Tibial nerve (tissue), 4 donors: ENCODE measurements at regions not wholly inside any gene's neighbourhood (a gene's known extent, or its start where the extent isn't known, plus 50 kb on each side); places are given as distances from the start of the nearest gene placed in this dataset.

Source experiments
- DNase-seq, 2 donors: peaks; one replicate each; pipeline ENCODE4 v3.0.0-alpha.2; 2019; ENCODE audit warnings: low spot score in 2 of 2
- H3K27ac ChIP-seq, 4 donors: fragments of 200-600 bp; sonication (generic) in 3 of 4; one replicate each; pipeline ENCODE4 v1.5.1; 2017 to 2019; ENCODE audit warnings: mild to moderate bottlenecking in 1 of 4
- H3K27me3 ChIP-seq, 2 donors: fragments of 200-600 bp; sonication (generic) in 1 of 2; one replicate each; pipeline versions ENCODE4 v1.5.1 to v1.6.0; 2017 to 2019
- H3K36me3 ChIP-seq, 3 donors: fragments of 200-600 bp; sonication (generic); one replicate each; pipeline ENCODE4 v1.5.1; 2018 to 2019
- H3K4me1 ChIP-seq, 4 donors: fragments of 200-600 bp; sonication (generic) in 3 of 4; one replicate each; pipeline ENCODE4 v1.5.1; 2017 to 2019
- H3K4me3 ChIP-seq, 4 donors: fragments of 200-600 bp; sonication (generic) in 3 of 4; one replicate each; pipeline ENCODE4 v1.5.1; 2017 to 2019; ENCODE audit warnings: mild to moderate bottlenecking in 1 of 4, moderate library complexity in 1 of 4
- H3K9me3 ChIP-seq, 4 donors: fragments of 200-600 bp; sonication (generic) in 3 of 4; one replicate each; pipeline ENCODE4 v1.5.1; 2017 to 2019
- EP300 ChIP-seq, 2 donors: sonication (generic); formaldehyde crosslinking; IDR thresholded peaks; one replicate each; pipeline ENCODE4 v1.6.1; 2017; ENCODE audit warnings: antibody characterized with exemption in 2 of 2, mild to moderate bottlenecking in 1 of 2
- POLR2A ChIP-seq, 2 donors: fragments of 450-650 bp; IDR thresholded peaks; one replicate each; pipeline ENCODE4 v1.6.1; 2017; ENCODE audit warnings: antibody characterized with exemption in 2 of 2, mild to moderate bottlenecking in 2 of 2, moderate library complexity in 2 of 2
- WGBS, 2 donors: methylation state at CpG; one replicate each; pipeline ENCODE4 v1.1.5; 2018; 5-methylcytosine and 5-hydroxymethylcytosine counted together
- TF ChIP-seq, protein P1 (sequence below), 5 experiments: fragments of 200-600 bp in 3 of 5; fragments of 450-650 bp in 2 of 5; sonication (generic) in 3 of 5; IDR thresholded peaks; one replicate each; pipeline ENCODE4 v1.5.1; 2016 to 2019; ENCODE audit warnings: antibody characterized with exemption in 5 of 5, mild to moderate bottlenecking in 3 of 5, moderate library complexity in 2 of 5

DNA sequence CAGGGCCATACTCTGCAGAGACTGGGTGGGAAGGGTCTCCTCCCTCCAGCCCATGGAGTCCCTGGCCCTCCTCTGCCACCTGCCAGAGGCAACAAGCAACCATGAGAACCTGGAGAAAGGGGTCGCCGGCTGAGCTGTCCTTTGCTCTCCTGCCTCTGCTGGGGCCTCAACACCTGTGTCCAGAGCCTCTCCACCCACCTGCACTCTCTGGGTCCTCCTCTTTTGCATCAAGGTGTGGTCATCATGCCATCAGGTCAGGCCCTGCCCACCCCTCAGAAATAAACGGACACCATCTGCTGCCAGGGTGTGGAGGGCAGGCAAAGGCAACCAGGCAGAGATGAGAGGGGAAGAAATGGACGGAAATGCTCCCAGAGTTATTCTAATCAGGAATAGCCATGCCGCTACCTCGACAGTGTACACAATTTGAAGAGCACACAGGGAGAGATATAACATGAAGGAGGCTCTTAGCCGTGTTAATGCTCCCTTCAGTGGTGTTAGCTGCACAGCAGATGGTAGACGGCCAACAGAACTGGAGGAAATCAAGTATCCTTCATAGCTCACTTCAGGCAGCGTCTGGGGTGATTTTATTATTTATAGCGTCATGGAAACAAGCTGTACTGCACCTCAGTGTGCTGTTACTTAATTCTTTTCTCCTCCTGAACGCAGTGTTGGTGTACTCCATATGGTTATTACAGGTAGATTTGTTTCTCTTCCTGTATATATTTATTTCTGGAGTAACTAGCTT is 247.9 kb downstream of the TSN start:
- 80 to 84% methylated on average over 11 of the region's 11 CpGs for WGBS, 2 donors
- no peak overlapping the region for H3K27ac ChIP-seq
- DNase-seq = no peak
- no peaks in the 10 kb centered on the region for H3K27me3 ChIP-seq
- TF ChIP-seq POLR2A (IDR thresholded peaks at IDR 0.05) (no peak), EP300 (IDR thresholded peaks at IDR 0.05) (no peak)
- TF ChIP-seq, protein P1, sequence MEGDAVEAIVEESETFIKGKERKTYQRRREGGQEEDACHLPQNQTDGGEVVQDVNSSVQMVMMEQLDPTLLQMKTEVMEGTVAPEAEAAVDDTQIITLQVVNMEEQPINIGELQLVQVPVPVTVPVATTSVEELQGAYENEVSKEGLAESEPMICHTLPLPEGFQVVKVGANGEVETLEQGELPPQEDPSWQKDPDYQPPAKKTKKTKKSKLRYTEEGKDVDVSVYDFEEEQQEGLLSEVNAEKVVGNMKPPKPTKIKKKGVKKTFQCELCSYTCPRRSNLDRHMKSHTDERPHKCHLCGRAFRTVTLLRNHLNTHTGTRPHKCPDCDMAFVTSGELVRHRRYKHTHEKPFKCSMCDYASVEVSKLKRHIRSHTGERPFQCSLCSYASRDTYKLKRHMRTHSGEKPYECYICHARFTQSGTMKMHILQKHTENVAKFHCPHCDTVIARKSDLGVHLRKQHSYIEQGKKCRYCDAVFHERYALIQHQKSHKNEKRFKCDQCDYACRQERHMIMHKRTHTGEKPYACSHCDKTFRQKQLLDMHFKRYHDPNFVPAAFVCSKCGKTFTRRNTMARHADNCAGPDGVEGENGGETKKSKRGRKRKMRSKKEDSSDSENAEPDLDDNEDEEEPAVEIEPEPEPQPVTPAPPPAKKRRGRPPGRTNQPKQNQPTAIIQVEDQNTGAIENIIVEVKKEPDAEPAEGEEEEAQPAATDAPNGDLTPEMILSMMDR (IDR thresholded peaks at IDR 0.05) = no peak
- H3K4me1 ChIP-seq = no peaks in the 10 kb centered on the region
- H3K36me3 ChIP-seq = no peaks in the 10 kb centered on the region
- H3K9me3 ChIP-seq = no peaks in the 10 kb centered on the region
- no peak overlapping the region for H3K4me3 ChIP-seq

DNA sequence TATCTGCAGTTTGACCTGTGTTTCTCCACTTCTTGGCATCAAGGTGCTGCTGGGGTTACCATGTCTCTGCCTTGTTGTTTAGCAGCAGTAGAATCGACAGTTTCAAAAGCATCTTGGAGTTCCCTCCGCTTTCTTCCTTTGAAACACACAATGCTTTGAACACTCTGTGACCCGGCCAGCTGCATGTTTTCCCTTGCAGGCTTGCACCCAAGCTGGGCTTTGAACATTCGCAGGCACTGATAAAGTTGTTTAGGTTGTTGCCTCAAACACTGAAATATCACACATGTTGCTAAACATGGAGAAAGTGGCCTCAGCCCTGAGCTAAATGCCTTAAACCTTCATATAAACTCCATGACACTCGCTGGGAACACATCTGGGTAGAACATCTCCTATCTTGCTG is 251.7 kb downstream of the TSN start:
- WGBS, 2 donors = 69 to 70% methylated on average over 5 of the region's 5 CpGs
- no peaks in the 10 kb centered on the region for H3K4me1 ChIP-seq
- H3K27ac ChIP-seq = no peak overlapping the region
- TF ChIP-seq, protein P1 (IDR thresholded peaks at IDR 0.05) = no peak
- no peaks in the 10 kb centered on the region for H3K9me3 ChIP-seq
- no peaks in the 10 kb centered on the region for H3K27me3 ChIP-seq
- H3K4me3 ChIP-seq = no peak overlapping the region
- H3K36me3 ChIP-seq = no peaks in the 10 kb centered on the region
- no peak for DNase-seq

DNA sequence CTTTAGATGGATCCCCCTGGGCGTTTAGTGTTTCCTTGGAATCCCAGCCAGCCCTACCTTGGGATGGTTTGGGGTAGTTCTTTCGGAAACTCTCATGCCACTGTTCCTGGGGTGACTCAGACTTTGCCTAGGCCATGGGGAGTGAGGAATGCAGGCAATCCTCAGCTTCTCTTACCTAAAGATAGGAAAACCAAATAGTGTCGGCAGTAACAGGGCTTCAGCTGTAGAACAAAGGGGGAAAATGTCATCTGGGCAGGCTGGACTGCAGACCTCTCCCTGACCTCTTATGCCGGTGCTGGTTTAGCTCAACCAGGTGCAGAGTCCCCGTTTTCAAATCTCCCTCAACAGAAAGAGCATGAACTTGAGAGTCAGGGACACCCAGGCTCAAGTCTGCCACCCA is 252.1 kb downstream of the TSN start:
- H3K4me3 ChIP-seq = no peak overlapping the region
- 57 to 60% methylated on average over 5 of the region's 5 CpGs for WGBS, 2 donors
- TF ChIP-seq, protein P1 (IDR thresholded peaks at IDR 0.05) = no peak
- TF ChIP-seq POLR2A (IDR thresholded peaks at IDR 0.05) = no peak
- no peak for TF ChIP-seq EP300 (IDR thresholded peaks at IDR 0.05)
- H3K27me3 ChIP-seq = no peaks in the 10 kb centered on the region
- no peaks in the 10 kb centered on the region for H3K36me3 ChIP-seq
- no peak for DNase-seq
- no peaks in the 10 kb centered on the region for H3K9me3 ChIP-seq
- H3K4me1 ChIP-seq = no peaks in the 10 kb centered on the region
- no peak overlapping the region for H3K27ac ChIP-seq

DNA sequence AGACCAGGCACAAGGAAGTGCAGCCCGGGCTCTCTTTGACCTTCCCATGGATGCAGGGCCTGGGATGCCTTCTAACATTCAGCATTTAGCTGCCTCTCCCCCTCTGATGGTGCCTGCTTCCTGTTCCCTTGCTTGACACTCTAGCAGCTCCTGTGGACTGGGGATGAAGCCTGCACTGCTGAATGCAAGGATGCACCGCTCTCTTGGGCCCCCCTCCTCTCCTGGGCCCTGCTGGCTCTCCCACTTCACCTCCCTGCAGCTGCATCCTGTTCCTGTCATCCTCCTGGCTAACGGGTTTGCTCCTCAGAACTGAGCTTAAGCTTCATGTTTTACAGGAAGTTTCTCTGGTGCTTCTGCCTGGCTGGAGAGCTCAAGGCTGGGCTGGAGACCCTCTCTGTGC is 254.1 kb downstream of the TSN start:
- H3K27ac ChIP-seq = no peak overlapping the region
- WGBS, 2 donors = 55 to 56% methylated on average over 3 of the region's 3 CpGs

More for the DNA sequence above, 254.1 kb downstream of the TSN start:
- Histone ChIP-seq H3K4me1 (no peaks in the 10 kb centered on the region), H3K36me3 (no peaks in the 10 kb centered on the region), H3K4me3 (no peak overlapping the region), H3K9me3 (no peaks in the 10 kb centered on the region), H3K27me3 (no peaks in the 10 kb centered on the region)
- no peak for DNase-seq
- TF ChIP-seq, protein P1 (IDR thresholded peaks at IDR 0.05) = no peak
- TF ChIP-seq POLR2A (IDR thresholded peaks at IDR 0.05) (no peak), EP300 (IDR thresholded peaks at IDR 0.05) (no peak)
